Small intestine (tissue), 7 donors: ENCODE measurements at regions not wholly inside any gene's neighbourhood (a gene's known extent, or its start where the extent isn't known, plus 50 kb on each side); places are given as distances from the start of the nearest gene placed in this dataset.

ENCODE experiments used
- DNase-seq, 2 donors: peaks; one replicate each; pipeline versions ENCODE4 v3.0.0 to v3.0.0-alpha.2; 2013
- FAIRE-seq: peaks from 2 replicates; lab custom pipeline; 2012; peaks lifted over from hg19 to GRCh38; lab: Jason Lieb, UNC
- H3K27ac ChIP-seq, 3 donors: one replicate each; pipeline ENCODE4 v1.5.1; 2013; ENCODE audit warnings: low read length in 2 of 3, mild to moderate bottlenecking in 2 of 3, control low read depth in 1 of 3, inconsistent platforms in 1 of 3, low read depth in 1 of 3, moderate library complexity in 1 of 3
- H3K27me3 ChIP-seq, 3 donors: one replicate each; pipeline ENCODE4 v1.6.1; 2013; ENCODE audit warnings: low read length in 3 of 3, inconsistent platforms in 1 of 3; ENCODE audit not compliant: control insufficient read depth in 3 of 3, insufficient read depth in 3 of 3
- H3K36me3 ChIP-seq, 3 donors: one replicate each; pipeline ENCODE4 v1.6.1; 2013; ENCODE audit warnings: low read length in 3 of 3, inconsistent platforms in 1 of 3, low read depth in 1 of 3, mild to moderate bottlenecking in 1 of 3, moderate library complexity in 1 of 3; ENCODE audit not compliant: control insufficient read depth in 3 of 3, insufficient read depth in 2 of 3
- H3K4me1 ChIP-seq, 3 donors: one replicate each; pipeline ENCODE4 v1.6.1; 2013; ENCODE audit warnings: low read length in 2 of 3, inconsistent platforms in 1 of 3, low read depth in 1 of 3, mild to moderate bottlenecking in 1 of 3, moderate library complexity in 1 of 3; ENCODE audit not compliant: control insufficient read depth in 3 of 3, insufficient read depth in 2 of 3
- H3K4me3 ChIP-seq, 3 donors: one replicate each; pipeline ENCODE4 v1.5.1; 2013; ENCODE audit warnings: low read length in 3 of 3, control low read depth in 1 of 3, inconsistent platforms in 1 of 3, low read depth in 1 of 3, mild to moderate bottlenecking in 1 of 3, moderate library complexity in 1 of 3
- H3K9me3 ChIP-seq, 2 donors: one replicate each; pipeline ENCODE4 v1.6.1; 2013; ENCODE audit warnings: low read depth in 1 of 2, low read length in 1 of 2; ENCODE audit not compliant: control insufficient read depth in 2 of 2, insufficient read depth in 1 of 2
- WGBS, 3 donors: extraction: QIAGEN DNeasy Blood & Tissue Kit; methylation state at CpG; one replicate each; pipeline ENCODE4 v1.1.7; 2013; 5-methylcytosine and 5-hydroxymethylcytosine counted together
- donor health status: healthy with polysubstance abuse.
- donor health status: control.
- donor health status: control.
- donor health status: Bipolar disorder and iron deficiency.
- donor health status: healthy.

DNA sequence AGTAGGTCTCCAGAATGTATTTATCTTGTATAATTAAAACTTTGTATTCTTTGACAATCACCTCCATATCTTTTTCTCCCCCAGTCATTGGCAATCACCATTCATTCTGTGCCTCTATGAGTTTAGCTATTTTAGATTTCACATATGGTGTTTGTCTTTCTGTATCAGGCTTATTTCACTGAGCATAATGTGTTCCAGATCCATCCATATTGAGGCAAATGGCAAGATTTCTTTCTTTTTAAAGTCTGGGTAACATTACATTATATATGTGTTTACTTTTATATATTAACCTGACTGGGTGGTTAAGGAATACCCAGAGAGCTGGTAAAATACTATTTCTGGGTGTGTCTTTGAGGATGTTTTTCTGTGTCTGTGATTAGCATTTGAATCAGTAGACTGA lies 486.6 kb downstream of the SQOR start:
- FAIRE-seq: no peak
- Histone ChIP-seq H3K4me1 (no peaks in the 10 kb centered on the region), H3K4me3 (no peak overlapping the region), H3K27ac (no peak overlapping the region), H3K9me3 (peaks cover 0 to 4% of the 10 kb centered on the region in 2 donors), H3K36me3 (no peaks in the 10 kb centered on the region), H3K27me3 (no peaks in the 10 kb centered on the region)
- DNase-seq: no peak

DNA sequence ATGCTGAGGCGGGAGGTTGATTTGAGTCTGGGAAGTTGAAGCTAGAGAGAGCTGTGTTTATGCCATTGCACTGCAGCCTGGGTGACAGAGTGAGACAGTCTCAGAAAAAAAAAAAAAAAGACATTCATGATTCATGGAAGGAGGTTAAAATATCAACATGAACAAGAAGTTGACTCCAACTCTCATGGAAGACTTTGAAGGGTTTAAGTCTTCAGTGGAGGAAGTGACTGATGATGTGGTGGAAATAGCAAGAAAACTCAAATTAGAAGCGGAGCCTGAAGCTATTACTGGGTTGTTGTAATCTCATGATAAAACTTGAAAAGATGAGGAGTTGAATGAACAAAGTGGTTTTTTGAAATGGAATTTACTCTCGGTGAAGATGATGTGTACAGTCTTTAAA lies 491.8 kb downstream of the SQOR start:
- no peak overlapping the region for H3K27ac ChIP-seq
- no peaks in the 10 kb centered on the region for H3K4me1 ChIP-seq
- H3K4me3 ChIP-seq: no peak overlapping the region
- no peak for DNase-seq
- H3K36me3 ChIP-seq: no peaks in the 10 kb centered on the region
- H3K27me3 ChIP-seq: no peaks in the 10 kb centered on the region
- H3K9me3 ChIP-seq: peaks cover 0 to 4% of the 10 kb centered on the region in 2 donors
- 88 to 94% (median 92%) methylated on average over 3 of the region's 3 CpGs for WGBS, 3 donors
- FAIRE-seq: no peak

DNA sequence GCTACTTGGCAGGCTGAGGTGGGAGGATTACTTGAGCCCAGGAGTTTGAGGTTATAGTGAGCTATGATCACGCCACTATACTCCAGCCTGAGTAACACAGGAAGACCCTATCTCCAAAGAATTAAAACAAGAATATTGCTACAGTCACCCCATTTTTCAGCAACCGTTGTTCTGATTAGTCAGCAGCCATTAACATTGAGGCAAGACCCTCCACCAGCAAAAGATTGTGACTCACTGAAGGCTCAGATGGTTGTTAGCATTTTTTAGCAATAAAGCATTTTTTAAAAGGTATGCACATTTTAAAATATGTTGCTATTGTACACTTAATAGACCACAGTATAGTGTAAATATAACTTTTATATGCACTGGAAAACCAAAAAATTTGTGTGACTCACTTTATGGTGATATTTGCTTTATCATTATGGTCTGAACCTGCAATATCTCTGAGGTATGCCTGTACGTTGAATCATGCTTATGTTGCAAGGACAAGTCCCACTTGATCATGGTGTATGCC lies 492.6 kb downstream of the SQOR start:
- Histone ChIP-seq H3K9me3 (peaks cover 1 to 12% of the 10 kb centered on the region in 2 donors), H3K36me3 (no peaks in the 10 kb centered on the region), H3K4me3 (no peak overlapping the region), H3K27me3 (no peaks in the 10 kb centered on the region), H3K4me1 (no peaks in the 10 kb centered on the region), H3K27ac (no peak overlapping the region)
- WGBS, 3 donors: 64 to 84% (median 66%) methylated on average over 3 of the region's 3 CpGs
- no peak for FAIRE-seq
- DNase-seq: no peak

DNA sequence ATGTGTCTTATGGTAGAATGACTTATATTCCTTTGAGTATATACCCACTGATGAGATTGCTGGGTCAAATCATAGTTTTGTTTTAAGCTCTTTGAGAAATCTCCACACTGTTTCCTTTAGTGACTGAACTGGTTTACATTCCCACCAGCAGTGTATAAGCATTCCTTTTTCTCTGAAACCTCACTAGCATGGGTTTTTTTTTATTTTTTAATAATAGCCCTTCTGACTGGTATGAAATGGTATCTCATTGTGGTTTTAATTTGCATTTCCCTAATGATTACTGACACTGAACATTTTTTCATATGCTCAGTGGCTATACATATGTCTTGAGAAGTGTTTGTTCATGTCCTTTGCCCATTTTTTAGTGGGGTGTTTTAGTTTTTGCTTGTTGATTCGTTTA lies 494.3 kb downstream of the SQOR start:
- peaks cover 1 to 13% of the 10 kb centered on the region in 2 donors for H3K9me3 ChIP-seq
- FAIRE-seq: no peak
- H3K36me3 ChIP-seq: no peaks in the 10 kb centered on the region
- H3K27ac ChIP-seq: no peak overlapping the region
- no peak overlapping the region for H3K4me3 ChIP-seq
- no peaks in the 10 kb centered on the region for H3K4me1 ChIP-seq
- 35 to 68% (median 46%) methylated on average over 1 of the region's 1 CpG for WGBS, 3 donors
- H3K27me3 ChIP-seq: no peaks in the 10 kb centered on the region
- DNase-seq: no peak

DNA sequence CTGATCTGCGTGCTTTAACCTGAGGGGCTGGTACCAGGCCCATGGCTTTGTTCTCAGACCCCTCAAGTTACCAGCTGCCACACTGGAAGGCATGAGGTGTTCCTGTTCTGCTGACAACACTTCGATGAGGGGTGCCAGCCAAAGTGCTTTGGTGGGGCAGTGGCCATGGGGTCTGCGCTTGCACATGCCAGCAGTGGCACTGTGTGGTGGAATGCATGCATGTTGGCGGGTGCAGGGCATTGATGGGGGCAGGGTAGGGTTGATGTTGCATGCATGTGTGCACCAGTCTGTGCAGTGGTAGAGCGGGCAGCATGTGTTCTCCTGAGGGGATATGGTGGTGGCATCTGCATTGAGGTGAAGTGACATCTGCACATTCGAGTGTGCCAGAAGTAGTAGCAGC lies 497.0 kb downstream of the SQOR start:
- FAIRE-seq (no peak), DNase-seq (no peak)
- 83 to 89% (median 89%) methylated on average over 6 of the region's 6 CpGs for WGBS, 3 donors

DNA sequence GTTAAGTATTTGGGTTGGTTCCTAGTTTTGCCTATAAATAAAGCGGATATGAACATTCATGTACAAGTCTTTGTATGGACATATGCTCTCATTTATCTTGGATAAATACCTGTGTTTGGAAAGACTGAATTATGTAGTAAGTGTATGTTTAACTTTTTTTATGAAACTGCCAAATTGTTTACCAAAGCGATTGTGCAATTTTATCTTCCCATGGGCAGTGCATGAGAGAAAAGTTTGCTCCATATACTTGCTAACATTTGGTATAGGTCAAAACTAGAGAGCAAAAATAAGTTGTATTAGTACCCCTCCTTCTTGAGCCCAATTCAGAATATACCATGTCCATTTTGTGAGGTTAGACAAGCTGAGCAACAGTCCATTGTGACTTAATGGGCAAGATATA lies 502.6 kb downstream of the SQOR start:
- DNase-seq: no peak
- H3K36me3 ChIP-seq: no peaks in the 10 kb centered on the region
- H3K27me3 ChIP-seq: no peaks in the 10 kb centered on the region
- H3K9me3 ChIP-seq: peaks cover 0 to 4% of the 10 kb centered on the region in 2 donors
- 86 to 90% (median 90%) methylated on average over 2 of the region's 2 CpGs for WGBS, 3 donors
- H3K4me3 ChIP-seq: no peak overlapping the region
- H3K4me1 ChIP-seq: no peaks in the 10 kb centered on the region
- no peak for FAIRE-seq
- H3K27ac ChIP-seq: no peak overlapping the region

More for the DNA sequence above, 497.0 kb downstream of the SQOR start:
- Histone ChIP-seq H3K27me3 (no peaks in the 10 kb centered on the region), H3K27ac (no peak overlapping the region), H3K9me3 (peaks cover 1 to 13% of the 10 kb centered on the region in 2 donors), H3K36me3 (no peaks in the 10 kb centered on the region), H3K4me1 (no peaks in the 10 kb centered on the region), H3K4me3 (no peak overlapping the region)

DNA sequence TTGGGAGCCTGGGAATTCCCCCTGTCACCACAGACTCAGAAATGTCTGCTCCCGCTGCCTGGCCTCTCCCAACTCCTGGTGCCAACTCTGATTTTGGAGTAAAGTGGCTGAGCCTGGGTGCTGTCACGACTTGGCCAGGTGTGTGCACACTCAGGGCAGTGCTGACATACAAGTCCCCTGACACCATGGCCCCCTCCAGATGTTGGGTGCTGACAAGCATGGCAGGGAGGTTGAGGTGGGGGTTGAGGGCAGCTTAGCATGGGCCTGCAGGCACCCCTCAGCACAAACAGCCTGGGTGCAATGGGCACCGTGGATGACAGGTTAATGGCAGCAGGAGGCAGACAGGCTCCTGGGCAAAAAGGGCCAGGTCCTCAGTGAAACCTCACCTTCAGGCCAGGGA lies 511.2 kb downstream of the SQOR start:
- H3K9me3 ChIP-seq: peaks cover 0 to 18% of the 10 kb centered on the region in 2 donors
- no peak overlapping the region for H3K4me3 ChIP-seq
- FAIRE-seq (no peak), DNase-seq (no peak)
- 71 to 80% (median 75%) methylated on average over 3 of the region's 3 CpGs for WGBS, 3 donors
- H3K4me1 ChIP-seq: no peaks in the 10 kb centered on the region
- H3K36me3 ChIP-seq: no peaks in the 10 kb centered on the region
- no peaks in the 10 kb centered on the region for H3K27me3 ChIP-seq
- H3K27ac ChIP-seq: no peak overlapping the region

DNA sequence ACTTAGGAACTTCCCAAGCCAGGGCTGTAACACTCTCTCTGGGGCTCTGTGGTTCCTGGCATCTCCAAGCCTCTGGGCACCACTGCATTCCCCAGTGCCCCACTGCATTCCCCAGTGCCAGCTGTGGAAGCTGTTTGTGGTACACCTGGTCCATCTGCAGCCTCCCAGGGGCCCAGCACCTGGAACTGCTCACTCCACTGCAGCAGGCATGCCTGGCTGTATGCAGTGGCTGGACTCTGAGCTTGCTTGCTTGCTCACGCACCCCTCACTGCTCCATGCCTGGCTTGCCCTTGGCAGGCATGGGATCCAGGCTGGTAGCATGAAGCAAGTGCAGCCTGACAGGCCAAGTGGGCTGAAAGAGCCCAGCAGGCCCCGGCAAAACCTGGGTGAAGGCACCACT lies 512.1 kb downstream of the SQOR start:
- FAIRE-seq (no peak), DNase-seq (no peak)
- H3K4me1 ChIP-seq: no peaks in the 10 kb centered on the region
- peaks cover 0 to 18% of the 10 kb centered on the region in 2 donors for H3K9me3 ChIP-seq
- H3K27me3 ChIP-seq: no peaks in the 10 kb centered on the region
- 83 to 92% (median 92%) methylated on average over 2 of the region's 2 CpGs for WGBS, 3 donors
- H3K27ac ChIP-seq: no peak overlapping the region
- no peaks in the 10 kb centered on the region for H3K36me3 ChIP-seq
- no peak overlapping the region for H3K4me3 ChIP-seq

DNA sequence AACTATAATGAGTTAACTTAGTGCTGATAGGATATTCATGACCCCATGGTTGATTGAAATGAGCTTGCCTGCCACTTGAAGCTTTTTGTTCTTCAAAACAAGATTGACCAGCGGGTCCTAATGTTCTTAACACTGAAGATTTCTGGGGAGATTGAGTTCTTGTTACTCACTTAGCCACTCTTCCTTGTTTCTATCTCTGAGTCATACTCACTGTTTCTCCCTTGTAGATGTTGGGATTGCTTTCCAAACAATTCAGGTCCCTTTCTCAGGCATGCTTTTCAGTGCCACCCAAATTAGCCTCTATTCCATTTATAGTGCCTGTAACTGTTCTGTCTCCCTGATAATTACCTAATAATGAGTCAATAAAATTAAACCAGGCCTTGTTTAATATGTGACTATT lies 517.0 kb downstream of the SQOR start:
- Histone ChIP-seq H3K9me3 (peaks cover 0 to 4% of the 10 kb centered on the region in 2 donors), H3K36me3 (no peaks in the 10 kb centered on the region), H3K4me1 (no peaks in the 10 kb centered on the region), H3K27ac (no peak overlapping the region), H3K27me3 (no peaks in the 10 kb centered on the region), H3K4me3 (no peak overlapping the region)
- no peak for DNase-seq
- WGBS, 3 donors: 75 to 81% (median 78%) methylated on average over 1 of the region's 1 CpG
- no peak for FAIRE-seq
